Osteocyte (in vitro differentiated cells): ENCODE measurements at regions not wholly inside any gene's neighbourhood (a gene's known extent, or its start where the extent isn't known, plus 50 kb on each side); places are given as distances from the start of the nearest gene placed in this dataset.
"Not testable (repeated sequence)": the region's sequence is repeated elsewhere in the genome, so short reads cannot be mapped to it uniquely, and the experiment has no call there.

Experiments used
- DNase-seq: peaks from one replicate; pipeline ENCODE4 v3.0.0; 2021; ENCODE audit warnings: mixed read lengths; ENCODE audit not compliant: unreplicated experiment; ENCODE audit errors: extremely low spot score
- H3K27ac Mint-ChIP-seq: one replicate; pipeline ENCODE4 v1.8.0; 2021; ENCODE audit warnings: mild to moderate bottlenecking, mixed read lengths; ENCODE audit not compliant: unreplicated experiment
- H3K27me3 Mint-ChIP-seq: one replicate; pipeline ENCODE4 v1.8.0; 2021; ENCODE audit warnings: mixed read lengths; ENCODE audit not compliant: unreplicated experiment
- H3K36me3 Mint-ChIP-seq: one replicate; pipeline ENCODE4 v1.8.0; 2021; ENCODE audit warnings: mixed read lengths; ENCODE audit not compliant: unreplicated experiment
- H3K4me1 Mint-ChIP-seq: one replicate; pipeline ENCODE4 v1.8.0; 2021; ENCODE audit warnings: mixed read lengths; ENCODE audit not compliant: unreplicated experiment
- H3K4me3 Mint-ChIP-seq: one replicate; pipeline ENCODE4 v1.8.0; 2021; ENCODE audit warnings: mild to moderate bottlenecking, moderate library complexity, mixed read lengths; ENCODE audit not compliant: unreplicated experiment
- H3K9me3 Mint-ChIP-seq: one replicate; pipeline ENCODE4 v1.8.0; 2021; ENCODE audit warnings: mixed read lengths; ENCODE audit not compliant: unreplicated experiment
- CTCF ChIP-seq: fragments of 200-600 bp; sonication (generic); IDR thresholded peaks from 2 replicates; pipeline ENCODE4 v1.5.0; 2021; ENCODE audit warnings: antibody characterized with exemption, mild to moderate bottlenecking, moderate library complexity

DNA sequence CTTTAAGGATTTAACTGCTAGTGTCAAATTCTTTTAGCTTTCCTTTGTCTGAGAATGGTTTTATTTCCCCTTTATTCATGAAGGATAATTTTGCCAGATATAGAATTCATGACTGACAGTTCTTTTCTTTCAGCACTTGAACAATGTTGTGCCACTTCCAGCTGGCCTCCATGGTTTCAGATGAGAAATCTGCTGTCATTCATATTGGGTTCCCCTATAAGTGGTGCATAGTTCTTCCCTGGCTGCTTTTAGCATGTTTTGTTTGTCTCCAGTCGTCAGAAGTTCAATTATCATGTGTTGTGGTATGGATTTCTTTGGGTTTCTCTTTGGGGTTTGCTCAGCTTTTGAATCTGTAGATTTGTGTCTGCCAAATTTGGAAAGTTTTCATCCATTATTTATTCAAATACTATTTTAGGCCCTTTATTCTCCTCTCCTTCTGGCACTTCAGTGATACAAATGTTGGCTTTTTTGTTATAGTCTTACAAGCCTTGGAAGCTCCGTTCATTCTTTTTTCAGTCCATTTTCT, 76.3 kb upstream of the TGM3 start:
- TF ChIP-seq CTCF, result no peak
- Mint-ChIP-seq H3K4me3 (no peak overlapping the region), H3K27ac (no peak overlapping the region), H3K36me3 (no peaks in the 10 kb centered on the region), H3K27me3 (peaks cover 5% of the 10 kb centered on the region), H3K4me1 (no peaks in the 10 kb centered on the region), H3K9me3 (no peaks in the 10 kb centered on the region)
- no peak for DNase-seq

DNA sequence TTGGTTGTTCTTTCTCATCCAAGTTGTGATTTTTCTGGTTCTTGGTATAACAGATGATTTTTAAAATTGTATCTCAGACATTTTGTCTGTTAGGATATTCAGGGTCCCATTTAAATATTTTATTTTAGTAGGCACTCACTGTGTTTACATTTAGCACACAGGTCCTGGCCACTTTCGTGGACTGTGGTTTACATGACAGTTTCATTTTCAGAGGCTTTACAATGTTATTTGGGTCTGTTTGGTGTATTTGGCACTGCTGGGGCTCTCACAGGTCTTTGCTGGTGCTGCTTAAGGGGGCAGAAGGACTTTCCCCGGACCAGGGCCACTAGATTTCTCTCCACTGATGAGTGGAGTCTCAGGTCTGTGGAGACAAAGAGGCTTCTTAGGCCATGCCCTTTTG, 75.5 kb upstream of the TGM3 start:
- Mint-ChIP-seq H3K4me1 (no peaks in the 10 kb centered on the region), H3K4me3 (no peak overlapping the region), H3K9me3 (no peaks in the 10 kb centered on the region), H3K27me3 (no peaks in the 10 kb centered on the region), H3K27ac (no peak overlapping the region), H3K36me3 (no peaks in the 10 kb centered on the region)
- no peak for TF ChIP-seq CTCF
- DNase-seq, result no peak

DNA sequence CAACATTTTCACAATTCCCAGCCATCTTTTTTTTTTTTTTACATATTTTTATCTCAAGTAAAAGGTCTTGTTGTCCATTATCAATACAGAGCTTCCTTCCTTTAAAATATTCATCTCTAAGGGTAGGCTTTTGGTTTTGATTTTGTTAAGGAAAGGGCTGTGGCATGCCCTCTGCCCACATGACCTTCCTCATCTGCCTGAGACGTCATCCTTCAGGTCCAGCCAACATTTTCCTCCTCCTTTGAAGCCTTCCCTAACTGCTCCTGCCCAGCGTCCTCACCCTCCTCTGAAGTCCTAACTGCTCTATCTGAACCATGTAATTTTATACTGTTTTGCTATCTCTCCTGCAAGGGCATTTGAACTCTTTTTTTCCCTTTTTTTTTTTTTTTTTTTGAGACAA, 73.9 kb upstream of the TGM3 start:
- no peaks in the 10 kb centered on the region for H3K9me3 Mint-ChIP-seq
- DNase-seq, result no peak
- TF ChIP-seq CTCF, result no peak
- H3K27ac Mint-ChIP-seq, result no peak overlapping the region
- H3K4me1 Mint-ChIP-seq, result no peaks in the 10 kb centered on the region
- H3K4me3 Mint-ChIP-seq, result no peak overlapping the region
- no peaks in the 10 kb centered on the region for H3K36me3 Mint-ChIP-seq
- no peaks in the 10 kb centered on the region for H3K27me3 Mint-ChIP-seq

DNA sequence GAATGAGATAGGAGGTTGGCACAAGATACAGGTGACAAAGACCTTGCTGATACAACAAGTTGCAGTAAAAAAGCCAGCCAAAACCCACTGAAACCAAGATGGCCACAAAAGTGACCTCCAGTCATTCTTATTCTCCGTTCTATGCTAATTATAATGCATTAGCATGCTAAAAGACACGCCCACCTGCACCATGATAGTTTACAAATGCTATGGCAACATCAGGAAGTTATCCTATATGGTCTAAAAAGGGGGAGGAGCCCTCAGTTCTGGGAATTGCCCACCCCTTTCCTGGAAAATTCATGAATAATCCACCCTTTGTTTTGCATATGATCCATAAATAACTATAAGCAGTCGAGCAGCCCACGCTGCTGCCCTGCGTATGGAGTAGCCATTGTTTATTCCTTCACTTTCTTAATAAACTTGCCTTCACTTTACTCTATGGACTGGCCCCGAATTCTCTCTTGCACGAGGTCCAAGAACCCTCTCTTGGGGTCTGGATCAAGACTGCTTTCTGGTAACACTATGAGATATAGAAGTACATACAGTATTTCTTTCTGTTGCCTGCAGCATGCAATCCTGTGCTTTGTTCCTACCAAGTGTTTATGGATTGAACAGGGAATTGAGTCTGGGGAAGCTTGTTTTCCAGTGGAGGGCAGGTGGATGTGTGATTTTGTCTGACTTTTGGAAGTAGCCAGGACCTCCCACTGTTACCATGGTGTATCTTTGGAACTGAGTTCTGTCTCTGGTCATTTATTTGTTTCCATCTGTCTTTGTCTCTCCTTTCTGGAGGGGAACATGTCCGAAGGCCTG, 72.0 kb upstream of the TGM3 start:
- no peaks in the 10 kb centered on the region for H3K36me3 Mint-ChIP-seq
- no peaks in the 10 kb centered on the region for H3K4me1 Mint-ChIP-seq
- H3K9me3 Mint-ChIP-seq, result no peaks in the 10 kb centered on the region
- H3K27ac Mint-ChIP-seq, result no peak overlapping the region
- TF ChIP-seq CTCF, result no peak
- no peak for DNase-seq
- no peak overlapping the region for H3K4me3 Mint-ChIP-seq
- no peaks in the 10 kb centered on the region for H3K27me3 Mint-ChIP-seq

DNA sequence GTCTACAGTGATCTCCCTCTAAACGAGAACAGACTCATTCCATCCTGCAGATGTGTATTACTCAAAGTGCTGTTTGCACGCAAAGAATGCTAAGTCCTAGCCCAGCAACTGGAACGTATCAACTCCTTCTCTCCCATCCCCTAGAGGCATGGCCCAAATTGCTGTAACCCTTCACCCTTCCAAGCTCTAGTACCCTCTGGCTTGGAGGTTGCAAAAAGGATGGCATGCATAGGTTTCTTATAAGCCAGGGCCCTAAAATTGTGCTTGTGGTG, 71.5 kb upstream of the TGM3 start:
- H3K27me3 Mint-ChIP-seq, result no peaks in the 10 kb centered on the region
- H3K9me3 Mint-ChIP-seq, result no peaks in the 10 kb centered on the region
- no peaks in the 10 kb centered on the region for H3K36me3 Mint-ChIP-seq
- TF ChIP-seq CTCF, result no peak
- no peak for DNase-seq
- no peak overlapping the region for H3K4me3 Mint-ChIP-seq
- H3K27ac Mint-ChIP-seq, result no peak overlapping the region
- no peaks in the 10 kb centered on the region for H3K4me1 Mint-ChIP-seq

DNA sequence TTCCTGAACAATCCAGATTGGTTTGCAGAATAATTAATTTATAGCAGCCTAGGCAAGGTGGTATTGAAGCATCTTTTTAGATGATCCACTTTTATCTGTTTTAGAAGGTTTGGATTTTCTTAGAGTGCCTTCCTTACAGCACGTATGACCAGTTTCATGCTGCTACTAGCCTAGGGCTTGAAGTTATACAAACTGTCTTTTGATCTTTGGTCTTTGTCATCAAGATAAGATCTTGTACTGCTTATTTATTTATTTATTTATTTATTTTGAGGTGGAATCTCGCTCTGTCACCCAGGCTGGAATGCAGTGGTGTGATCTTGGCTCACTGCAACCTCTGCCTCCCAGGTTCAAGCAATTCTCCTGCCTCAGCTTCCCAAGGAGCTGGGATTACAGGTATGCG, 68.5 kb upstream of the TGM3 start:
- not testable (repeated sequence) for H3K4me3 Mint-ChIP-seq, DNase-seq, H3K36me3 Mint-ChIP-seq, H3K4me1 Mint-ChIP-seq, H3K27ac Mint-ChIP-seq, H3K27me3 Mint-ChIP-seq, H3K9me3 Mint-ChIP-seq
